Right lobe of liver (tissue), 4 donors: ENCODE measurements at regions not wholly inside any gene's neighbourhood (a gene's known extent, or its start where the extent isn't known, plus 50 kb on each side); places are given as distances from the start of the nearest gene placed in this dataset.

Source experiments
- POLR2A ChIP-seq: fragments of 450-650 bp; IDR thresholded peaks from one replicate; pipeline ENCODE4 v1.6.1; 2017; ENCODE audit warnings: antibody characterized with exemption, mild to moderate bottlenecking
- TF ChIP-seq, protein P1 (sequence below), 4 donors: fragments of 200-600 bp in 3 of 4; fragments of 450-650 bp in 1 of 4; IDR thresholded peaks; one replicate each; pipeline versions ENCODE4 v1.5.1 to v1.8.0; 2016 to 2022; ENCODE audit warnings: antibody characterized with exemption in 4 of 4, mild to moderate bottlenecking in 2 of 4
- donor health status: DM: no; HTN: no; CAD: no.
- donor health status: DM: no; HTN: no; CAD: no.
- donor health status: DM: no; HTN: yes; CAD: no.

DNA sequence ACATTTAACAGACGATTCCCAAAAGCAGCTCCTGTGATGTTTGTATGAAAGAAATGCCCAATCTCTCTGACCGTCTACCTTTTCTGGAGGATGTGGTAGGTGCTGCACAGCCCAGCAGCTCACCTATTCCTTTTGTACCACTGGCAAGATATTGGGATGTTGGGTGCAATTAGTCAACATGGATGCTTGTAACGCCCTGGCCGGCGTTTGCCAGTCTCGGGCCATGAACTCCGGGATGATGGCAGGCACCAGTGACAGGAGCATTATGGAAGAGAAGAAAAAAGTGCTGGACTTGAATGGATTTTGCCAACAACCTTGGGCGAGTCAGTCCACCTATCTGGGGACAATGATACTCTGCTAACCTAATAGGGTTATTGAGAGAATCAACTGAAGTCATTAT lies 69.0 kb upstream of the ZNF438 start:
- TF ChIP-seq, protein P1, sequence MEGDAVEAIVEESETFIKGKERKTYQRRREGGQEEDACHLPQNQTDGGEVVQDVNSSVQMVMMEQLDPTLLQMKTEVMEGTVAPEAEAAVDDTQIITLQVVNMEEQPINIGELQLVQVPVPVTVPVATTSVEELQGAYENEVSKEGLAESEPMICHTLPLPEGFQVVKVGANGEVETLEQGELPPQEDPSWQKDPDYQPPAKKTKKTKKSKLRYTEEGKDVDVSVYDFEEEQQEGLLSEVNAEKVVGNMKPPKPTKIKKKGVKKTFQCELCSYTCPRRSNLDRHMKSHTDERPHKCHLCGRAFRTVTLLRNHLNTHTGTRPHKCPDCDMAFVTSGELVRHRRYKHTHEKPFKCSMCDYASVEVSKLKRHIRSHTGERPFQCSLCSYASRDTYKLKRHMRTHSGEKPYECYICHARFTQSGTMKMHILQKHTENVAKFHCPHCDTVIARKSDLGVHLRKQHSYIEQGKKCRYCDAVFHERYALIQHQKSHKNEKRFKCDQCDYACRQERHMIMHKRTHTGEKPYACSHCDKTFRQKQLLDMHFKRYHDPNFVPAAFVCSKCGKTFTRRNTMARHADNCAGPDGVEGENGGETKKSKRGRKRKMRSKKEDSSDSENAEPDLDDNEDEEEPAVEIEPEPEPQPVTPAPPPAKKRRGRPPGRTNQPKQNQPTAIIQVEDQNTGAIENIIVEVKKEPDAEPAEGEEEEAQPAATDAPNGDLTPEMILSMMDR (IDR thresholded peaks at IDR 0.05) = no peak
- no peak for TF ChIP-seq POLR2A
